OCI-LY3 (cell line): ENCODE measurements at regions not wholly inside any gene's neighbourhood (a gene's known extent, or its start where the extent isn't known, plus 50 kb on each side); places are given as distances from the start of the nearest gene placed in this dataset.
A peak's percentile ranks its signal among the peaks of the same experiment; 100 is the strongest.

ENCODE experiments used
- H2AFZ ChIP-seq: fragments of 200-600, 300-600 bp; shearing (Covaris generic); 2 replicates; pipeline ENCODE4 v1.6.0; 2014; ENCODE audit warnings: antibody characterized with exemption, low read depth, low read length
- H3K27ac ChIP-seq: fragments of 200-600, 300-600 bp; sonication (generic); 2 replicates; pipeline ENCODE4 v1.5.1; 2014; ENCODE audit warnings: mild to moderate bottlenecking, low read length, moderate library complexity, mixed read lengths
- H3K27me3 ChIP-seq: fragments of 200-600, 300-600 bp; sonication (generic); 2 replicates; pipeline ENCODE4 v1.6.1; 2014; ENCODE audit warnings: low read depth, low read length, mixed read lengths
- H3K36me3 ChIP-seq: fragments of 200-600, 300-600 bp; sonication (generic); replicated peaks from 2 replicates; pipeline ENCODE3; 2014; ENCODE audit warnings: low read depth, low read length, mixed read lengths
- H3K4me1 ChIP-seq: fragments of 300-600, 200-600 bp; sonication (generic); 2 replicates; pipeline ENCODE4 v1.6.1; 2014; ENCODE audit warnings: low read length, mixed read lengths
- H3K4me2 ChIP-seq: fragments of 200-600, 300-600 bp; sonication (generic); 2 replicates; pipeline ENCODE4 v1.6.1; 2014; ENCODE audit warnings: low read length, mixed read lengths
- H3K4me3 ChIP-seq: fragments of 300-600, 200-600 bp; sonication (generic); 2 replicates; pipeline ENCODE4 v1.5.1; 2014; ENCODE audit warnings: antibody characterized with exemption, mild to moderate bottlenecking, low read length, moderate library complexity
- H3K79me2 ChIP-seq: fragments of 300-600, 200-600 bp; shearing (Covaris generic); 2 replicates; pipeline ENCODE4 v1.6.1; 2014; ENCODE audit warnings: mild to moderate bottlenecking, low read length, mixed read lengths
- H3K9ac ChIP-seq: fragments of 300-600, 200-600 bp; shearing (Covaris generic); 2 replicates; pipeline ENCODE4 v1.6.0; 2014; ENCODE audit warnings: mild to moderate bottlenecking, low read length, moderate library complexity
- H3K9me3 ChIP-seq: fragments of 200-600, 300-600 bp; shearing (Covaris generic); 2 replicates; pipeline ENCODE4 v1.6.1; 2014; ENCODE audit warnings: low read length, mixed read lengths; ENCODE audit not compliant: insufficient read depth
- H4K20me1 ChIP-seq: fragments of 200-600, 300-600 bp; sonication (generic); 2 replicates; pipeline ENCODE4 v1.6.1; 2016; ENCODE audit warnings: low read length, mixed read lengths; ENCODE audit not compliant: insufficient read depth
- CTCF ChIP-seq: fragments of 200-600, 300-600 bp; sonication (generic); IDR thresholded peaks from 2 replicates; pipeline ENCODE4 v1.5.1; 2014; ENCODE audit warnings: antibody characterized with exemption, low read length, low read depth
- EZH2phosphoT487 ChIP-seq: fragments of 200-600 bp; shearing (Covaris generic); IDR thresholded peaks from 2 replicates; pipeline ENCODE4 v1.6.1; 2018; ENCODE audit warnings: antibody characterized with exemption, mixed run types, low read depth

- H3K36me3 ChIP-seq: no peaks in the 10 kb centered on the region
- H3K4me2 ChIP-seq: no peak overlapping the region
- H3K9ac ChIP-seq: no peak overlapping the region
- H4K20me1 ChIP-seq: no peaks in the 10 kb centered on the region
- H3K27ac ChIP-seq: no peak overlapping the region
- H3K79me2 ChIP-seq: no peaks in the 10 kb centered on the region
- H3K9me3 ChIP-seq: no peaks in the 10 kb centered on the region
- H3K4me1 ChIP-seq: peaks cover 8% of the 10 kb centered on the region
- H3K27me3 ChIP-seq: no peaks in the 10 kb centered on the region
- no peak overlapping the region for H2AFZ ChIP-seq
- TF ChIP-seq CTCF (no peak), EZH2phosphoT487 (no peak)
- H3K4me3 ChIP-seq: no peak overlapping the region
Measured at GRCh38 chr9:73655363-73655762, 503.7 kb downstream of the ANXA1 start.

- no peak overlapping the region for H3K4me3 ChIP-seq
- H3K9ac ChIP-seq: no peak overlapping the region
- H3K79me2 ChIP-seq: no peaks in the 10 kb centered on the region
- no peak overlapping the region for H2AFZ ChIP-seq
- no peaks in the 10 kb centered on the region for H3K9me3 ChIP-seq
- H3K36me3 ChIP-seq: no peaks in the 10 kb centered on the region
- H4K20me1 ChIP-seq: no peaks in the 10 kb centered on the region
- no peaks in the 10 kb centered on the region for H3K27me3 ChIP-seq
- no peak overlapping the region for H3K4me2 ChIP-seq
- no peak for TF ChIP-seq CTCF
- no peak for TF ChIP-seq EZH2phosphoT487
- no peak overlapping the region for H3K27ac ChIP-seq
- H3K4me1 ChIP-seq: peaks cover 8% of the 10 kb centered on the region
Measured at GRCh38 chr9:73655831-73656230, 504.2 kb downstream of the ANXA1 start.

GRCh38 chr9:73665253-73665652, 513.6 kb downstream of the ANXA1 start:
- Histone ChIP-seq H3K36me3 (no peaks in the 10 kb centered on the region), H3K27me3 (no peaks in the 10 kb centered on the region), H4K20me1 (no peaks in the 10 kb centered on the region), H2AFZ (no peak overlapping the region), H3K4me1 (no peaks in the 10 kb centered on the region), H3K4me2 (no peak overlapping the region), H3K4me3 (no peak overlapping the region), H3K79me2 (no peaks in the 10 kb centered on the region), H3K9me3 (no peaks in the 10 kb centered on the region), H3K27ac (no peak overlapping the region), H3K9ac (no peak overlapping the region)
- TF ChIP-seq CTCF (no peak), EZH2phosphoT487 (no peak)

GRCh38 chr9:73667749-73668148, 516.1 kb downstream of the ANXA1 start:
- H3K27ac ChIP-seq: no peak overlapping the region
- H3K9me3 ChIP-seq: no peaks in the 10 kb centered on the region
- H3K4me1 ChIP-seq: no peaks in the 10 kb centered on the region
- H3K36me3 ChIP-seq: no peaks in the 10 kb centered on the region
- H3K4me3 ChIP-seq: no peak overlapping the region
- H3K4me2 ChIP-seq: no peak overlapping the region
- TF ChIP-seq EZH2phosphoT487 (no peak), CTCF (peak; percentile 28; the same call in 1 of the 2 replicates)
- H3K79me2 ChIP-seq: no peaks in the 10 kb centered on the region
- H3K9ac ChIP-seq: no peak overlapping the region
- H3K27me3 ChIP-seq: no peaks in the 10 kb centered on the region
- H4K20me1 ChIP-seq: no peaks in the 10 kb centered on the region
- no peak overlapping the region for H2AFZ ChIP-seq
